GM12874 (cell line): ENCODE measurements at regions not wholly inside any gene's neighbourhood (a gene's known extent, or its start where the extent isn't known, plus 50 kb on each side); places are given as distances from the start of the nearest gene placed in this dataset.

Source experiments
- CTCF ChIP-seq: IDR thresholded peaks from 2 replicates; pipeline ENCODE4 v1.5.1; 2011; ENCODE audit warnings: low read depth, mild to moderate bottlenecking, control low read depth, low read length, moderate library complexity; ENCODE audit not compliant: insufficient read depth

DNA sequence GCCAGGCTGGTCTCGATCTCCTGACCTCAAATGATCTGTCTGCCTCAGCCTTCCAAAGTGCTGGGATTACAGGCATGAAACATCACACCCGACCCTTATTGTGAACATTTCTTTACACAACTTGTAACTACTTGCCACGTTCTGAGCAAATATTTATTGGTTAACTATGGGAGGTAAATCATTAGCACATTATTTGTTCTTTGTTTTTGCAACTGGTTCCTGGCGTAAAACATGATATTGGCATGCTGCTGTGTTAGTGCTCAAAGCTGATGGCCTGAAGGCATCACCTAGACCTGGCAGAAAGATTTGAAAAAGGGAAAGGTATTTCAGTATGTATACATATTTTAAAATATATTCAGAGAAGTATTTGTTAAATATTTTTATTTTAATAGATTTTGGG is 438.3 kb upstream of the PRKX start:
- no peak for TF ChIP-seq CTCF

GRCh38 chrX:4150259-4150658 is 436.8 kb upstream of the PRKX start:
- TF ChIP-seq CTCF, result no peak

DNA sequence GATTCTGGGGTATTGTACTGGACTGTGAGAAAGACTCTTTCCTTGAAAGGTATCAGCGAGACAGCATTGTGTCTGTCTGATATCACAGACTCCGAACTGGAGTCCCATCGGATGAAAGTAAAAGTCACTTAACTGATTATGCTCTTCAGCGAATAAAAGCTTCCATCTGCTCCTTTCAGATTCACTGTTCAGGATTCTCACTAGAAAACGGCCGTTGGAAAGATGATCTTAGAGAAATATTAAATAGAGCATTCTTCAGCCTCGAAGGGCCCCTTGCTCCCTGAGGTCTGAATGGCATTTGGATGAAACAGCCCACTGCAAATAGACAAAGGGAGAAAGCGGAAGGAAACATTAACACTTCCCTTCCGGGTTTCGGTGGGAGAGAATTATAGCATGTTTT is 416.2 kb upstream of the PRKX start:
- no peak for TF ChIP-seq CTCF

- TF ChIP-seq CTCF, result no peak
These were observed 405.4 kb upstream of the PRKX start for GRCh38 chrX:4118666-4119530.

DNA sequence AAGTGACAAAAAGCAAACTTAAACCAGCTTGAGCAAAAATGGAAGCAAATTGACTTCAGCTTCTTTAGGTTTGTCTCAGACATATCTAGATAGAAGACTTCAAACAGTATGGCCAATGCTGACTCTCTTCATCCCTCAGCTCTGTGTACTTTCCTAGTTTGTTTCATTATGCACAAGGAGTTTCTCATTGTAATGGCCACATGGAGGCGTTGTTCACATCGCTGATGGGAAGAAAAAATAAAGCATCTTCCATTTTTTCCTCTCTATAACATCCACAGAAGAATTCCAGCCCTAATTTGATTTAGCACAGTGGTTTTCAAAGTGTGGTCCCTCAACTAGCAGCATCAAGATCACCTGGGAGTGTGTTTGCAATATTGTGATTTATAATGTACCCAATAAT is 397.5 kb upstream of the PRKX start:
- no peak for TF ChIP-seq CTCF

GRCh38 chrX:4094926-4095325 is 381.5 kb upstream of the PRKX start:
- no peak for TF ChIP-seq CTCF

- no peak for TF ChIP-seq CTCF
These were observed 377.8 kb upstream of the PRKX start for GRCh38 chrX:4091046-4091760.
